Endothelial cell of umbilical vein (primary cell): ENCODE measurements at regions not wholly inside any gene's neighbourhood (a gene's known extent, or its start where the extent isn't known, plus 50 kb on each side); places are given as distances from the start of the nearest gene placed in this dataset. TPM values are rescaled to one million over a fixed set of nuclear protein-coding genes. Genes with fewer than 3 reads are reported as not detected.

Experiments used
- BruUV-seq: library from RNA; stranded (reverse); fragments of 400-500 nt; replicated peaks from 2 replicates; lab custom pipeline; 2021; lab: Mats Ljungman, UMichigan
- CTCF ChIA-PET: fragments of 300-600, 350-600 bp; sonication (Branson Sonifier 250); formaldehyde crosslinking; loops from one replicate; lab custom pipeline; 2021; ENCODE audit warnings: antibody characterized with exemption, inconsistent platforms; lab: Charles Lee
- POLR2A ChIA-PET: fragments of 300-600, 350-600 bp; sonication (Branson Sonifier 250); formaldehyde crosslinking; loops from one replicate; lab custom pipeline; 2021; ENCODE audit warnings: antibody characterized with exemption, inconsistent platforms; lab: Charles Lee
- DNase-seq: peaks from one replicate; pipeline ENCODE4 v3.0.0-alpha.2; 2011; ENCODE audit warnings: low read depth, low spot score
- FAIRE-seq: peaks from 2 replicates; lab custom pipeline; 2011; peaks lifted over from hg19 to GRCh38; lab: Jason Lieb, UNC
- H2AFZ ChIP-seq: 2 replicates; pipeline ENCODE4 v1.6.0; 2012; ENCODE audit warnings: low read depth, low read length, control low read depth, inconsistent platforms
- H3K27ac ChIP-seq: 2 replicates; pipeline ENCODE4 v1.5.1; 2011; ENCODE audit warnings: low read depth, mild to moderate bottlenecking, control low read depth, low read length, moderate library complexity; ENCODE audit not compliant: insufficient read depth
- H3K27me3 ChIP-seq, 2 experiments: 2 replicates each; pipeline versions ENCODE4 v1.6.0 to v1.6.1; 2011; ENCODE audit warnings: low read length in 2 of 2, mixed read lengths in 1 of 2; ENCODE audit not compliant: control insufficient read depth in 2 of 2, insufficient read depth in 2 of 2
- H3K36me3 ChIP-seq, 2 experiments: 2 replicates in 1 of 2; 3 replicates in 1 of 2; pipeline ENCODE4 v1.5.1; 2011; ENCODE audit warnings: low read length in 2 of 2, mild to moderate bottlenecking in 1 of 2, moderate library complexity in 1 of 2; ENCODE audit not compliant: control insufficient read depth in 2 of 2, insufficient read depth in 2 of 2; ENCODE audit errors: extremely low read depth in 1 of 2
- H3K4me1 ChIP-seq: 3 replicates; pipeline ENCODE4 v1.5.1; 2011; ENCODE audit warnings: mild to moderate bottlenecking, low read length; ENCODE audit not compliant: control insufficient read depth, insufficient read depth; ENCODE audit errors: extremely low read depth
- H3K4me2 ChIP-seq: 2 replicates; pipeline ENCODE4 v1.6.1; 2011; ENCODE audit warnings: low read length, control low read depth, mixed read lengths; ENCODE audit not compliant: insufficient read depth
- H3K4me3 ChIP-seq, 3 experiments: fragments of 200-600 bp in 1 of 3; sonication (generic), shearing (Covaris generic) in 1 of 3; replicated peaks in 1 of 3; 2 replicates each; pipeline ENCODE4 v1.5.1; 2011 to 2016; ENCODE audit warnings: control low read depth in 3 of 3, low read length in 3 of 3, mild to moderate bottlenecking in 2 of 3, inconsistent platforms in 1 of 3, low read depth in 1 of 3, moderate library complexity in 1 of 3; ENCODE audit not compliant: insufficient read depth in 1 of 3
- H3K79me2 ChIP-seq: 2 replicates; pipeline ENCODE4 v1.6.0; 2012; ENCODE audit warnings: low read length, inconsistent platforms; ENCODE audit not compliant: control insufficient read depth, insufficient read depth
- H3K9ac ChIP-seq: replicated peaks from 2 replicates; pipeline ENCODE3; 2011; ENCODE audit warnings: low read length, control low read depth; ENCODE audit not compliant: insufficient read depth; ENCODE audit errors: extremely low read depth
- H3K9me1 ChIP-seq: replicated peaks from 3 replicates; pipeline ENCODE4 v1.6.0; 2011; ENCODE audit warnings: mild to moderate bottlenecking, low read length; ENCODE audit not compliant: control insufficient read depth, insufficient read depth; ENCODE audit errors: extremely low read depth
- H3K9me3 ChIP-seq: replicated peaks from 2 replicates; pipeline ENCODE4 v1.5.1; 2012; ENCODE audit warnings: low read length, inconsistent platforms; ENCODE audit not compliant: control insufficient read depth, insufficient read depth
- H4K20me1 ChIP-seq: replicated peaks from 2 replicates; pipeline ENCODE3; 2011; ENCODE audit warnings: mild to moderate bottlenecking, low read length; ENCODE audit not compliant: control insufficient read depth, insufficient read depth; ENCODE audit errors: extremely low read depth
- EZH2 ChIP-seq: IDR thresholded peaks from 2 replicates; pipeline ENCODE4 v1.6.1; 2012; ENCODE audit warnings: borderline replicate concordance, low read depth, mild to moderate bottlenecking, moderate library complexity, low read length, inconsistent platforms; ENCODE audit not compliant: severe bottlenecking
- FOS ChIP-seq: IDR thresholded peaks from 2 replicates; pipeline ENCODE4 v1.6.1; 2011; ENCODE audit warnings: mild to moderate bottlenecking, low read length, moderate library complexity, borderline replicate concordance; ENCODE audit not compliant: insufficient read depth
- GATA2 ChIP-seq: IDR thresholded peaks from 2 replicates; pipeline ENCODE4 v1.7.0; 2011; ENCODE audit warnings: low read depth, mild to moderate bottlenecking, moderate library complexity, mixed read lengths, low read length; ENCODE audit not compliant: insufficient read length, insufficient read depth
- JUN ChIP-seq: IDR thresholded peaks from 2 replicates; pipeline ENCODE4 v1.6.1; 2011; ENCODE audit warnings: borderline replicate concordance, low read depth; ENCODE audit not compliant: insufficient read length, insufficient read depth
- MAX ChIP-seq: IDR thresholded peaks from 2 replicates; pipeline ENCODE4 v1.6.1; 2011; ENCODE audit not compliant: insufficient read depth, insufficient read length
- MYC ChIP-seq: IDR thresholded peaks from one replicate; pipeline ENCODE4 v1.6.1; 2011; ENCODE audit warnings: mild to moderate bottlenecking, low read depth, low read length
- POLR2A ChIP-seq: IDR thresholded peaks from 2 replicates; pipeline ENCODE4 v1.6.1; 2012; ENCODE audit warnings: low read depth, mild to moderate bottlenecking, control low read depth, low read length
- POLR2AphosphoS5 ChIP-seq: IDR thresholded peaks from 2 replicates; pipeline ENCODE4 v1.6.1; 2012; ENCODE audit warnings: low read depth, mild to moderate bottlenecking, control low read depth, low read length, moderate library complexity; ENCODE audit not compliant: insufficient read depth
- dilution Hi-C: fragments of 300-500 bp; cut with MboI; formaldehyde crosslinking; loops from one replicate; pipeline ENCODE4 v1.15.0; 2019; ENCODE audit warnings: low sequenced_read_pairs; ENCODE audit not compliant: extremely low pct_ligation_motif_present
- intact Hi-C: fragments of 100-400 bp; cut with micrococcal nuclease; formaldehyde crosslinking; loops from one replicate; pipeline ENCODE4 v1.10.0; 2022
- small RNA-seq: library from RNA; depleted of rRNA; stranded (forward); fragments of <200 nt; gene quantifications from one replicate; pipeline ENCODE3, GENCODE V24; 2012; ENCODE audit warnings: low replicate concordance, low read depth; ENCODE audit not compliant: insufficient read depth, insufficient read length
- TF ChIP-seq, protein P1 (sequence below), 2 donors: IDR thresholded peaks; 1 replicate in 1 of 2; 2 replicates in 1 of 2; pipeline ENCODE4 v1.5.1; 2011; ENCODE audit warnings: low read length in 2 of 2, mild to moderate bottlenecking in 2 of 2, moderate library complexity in 2 of 2, control low read depth in 1 of 2, inconsistent platforms in 1 of 2, low read depth in 1 of 2; ENCODE audit not compliant: insufficient read depth in 1 of 2; ENCODE audit errors: extremely low read depth in 1 of 2

- no peak overlapping the region for H3K27ac ChIP-seq
- no peak overlapping the region for H3K4me3 ChIP-seq
- no peaks in the 10 kb centered on the region for H3K36me3 ChIP-seq
- H3K9ac ChIP-seq, result no peak overlapping the region
- TF ChIP-seq MYC, result no peak
- TF ChIP-seq GATA2, result no peak
- no peak for TF ChIP-seq MAX
- TF ChIP-seq POLR2AphosphoS5, result no peak
- TF ChIP-seq, protein P1, sequence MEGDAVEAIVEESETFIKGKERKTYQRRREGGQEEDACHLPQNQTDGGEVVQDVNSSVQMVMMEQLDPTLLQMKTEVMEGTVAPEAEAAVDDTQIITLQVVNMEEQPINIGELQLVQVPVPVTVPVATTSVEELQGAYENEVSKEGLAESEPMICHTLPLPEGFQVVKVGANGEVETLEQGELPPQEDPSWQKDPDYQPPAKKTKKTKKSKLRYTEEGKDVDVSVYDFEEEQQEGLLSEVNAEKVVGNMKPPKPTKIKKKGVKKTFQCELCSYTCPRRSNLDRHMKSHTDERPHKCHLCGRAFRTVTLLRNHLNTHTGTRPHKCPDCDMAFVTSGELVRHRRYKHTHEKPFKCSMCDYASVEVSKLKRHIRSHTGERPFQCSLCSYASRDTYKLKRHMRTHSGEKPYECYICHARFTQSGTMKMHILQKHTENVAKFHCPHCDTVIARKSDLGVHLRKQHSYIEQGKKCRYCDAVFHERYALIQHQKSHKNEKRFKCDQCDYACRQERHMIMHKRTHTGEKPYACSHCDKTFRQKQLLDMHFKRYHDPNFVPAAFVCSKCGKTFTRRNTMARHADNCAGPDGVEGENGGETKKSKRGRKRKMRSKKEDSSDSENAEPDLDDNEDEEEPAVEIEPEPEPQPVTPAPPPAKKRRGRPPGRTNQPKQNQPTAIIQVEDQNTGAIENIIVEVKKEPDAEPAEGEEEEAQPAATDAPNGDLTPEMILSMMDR (IDR thresholded peaks at IDR 0.05; ENCODE audit: extremely low read depth in 1 of 2, insufficient read depth in 1 of 2, low read depth in 1 of 2, low read length in 2 of 2), result no peak
- no peak for TF ChIP-seq POLR2A
- no peak for TF ChIP-seq EZH2
- no peak for TF ChIP-seq FOS
- TF ChIP-seq JUN, result no peak
- H3K27me3 ChIP-seq, result no peaks in the 10 kb centered on the region
- no peaks in the 10 kb centered on the region for H3K4me1 ChIP-seq
- DNase-seq, result no peak
- ChIA-PET CTCF (no interaction called here), POLR2A (no interaction called here)
- no TSS peak for BruUV-seq
- no peaks in the 10 kb centered on the region for H3K9me3 ChIP-seq
- H3K9me1 ChIP-seq, result no peaks in the 10 kb centered on the region
- H3K4me2 ChIP-seq, result no peak overlapping the region
- no peak overlapping the region for H2AFZ ChIP-seq
- dilution Hi-C loops (no loop called here), intact Hi-C loops (loop anchor here (5.0 kb wide), 1 partner anchor 433 kb away; no protein-coding TSS in a partner anchor)
- H4K20me1 ChIP-seq, result no peaks in the 10 kb centered on the region
- no peak for FAIRE-seq
- H3K79me2 ChIP-seq, result no peaks in the 10 kb centered on the region
Observed at GRCh38 chrX:117274965-117275364, 812.2 kb upstream of the CT83 start.

Small RNAs in the stretch of these regions (small RNA-seq; reads per million reads assigned to genes)
- not detected for gene AC005002.2
